SK-N-MC (cell line): ENCODE measurements at regions not wholly inside any gene's neighbourhood (a gene's known extent, or its start where the extent isn't known, plus 50 kb on each side); places are given as distances from the start of the nearest gene placed in this dataset.

ENCODE experiments used
- DNase-seq: peaks from one replicate; pipeline ENCODE4 v3.0.0-alpha.2; 2011; ENCODE audit warnings: low read depth, low spot score
- H3K27ac ChIP-seq: fragments of 200-600 bp; sonication (generic); 2 replicates; pipeline ENCODE4 v1.5.1; 2016; ENCODE audit warnings: mixed run types
- H3K36me3 ChIP-seq: fragments of 200-600 bp; sonication (generic); 2 replicates; pipeline ENCODE4 v1.6.1; 2017; ENCODE audit warnings: antibody characterized with exemption, low read length, mixed read lengths; ENCODE audit not compliant: insufficient read depth
- H3K4me3 ChIP-seq: fragments of 200-600 bp; sonication (generic); 2 replicates; pipeline ENCODE4 v1.5.1; 2016
- H3K9ac ChIP-seq: fragments of 200-600 bp; sonication (generic); 2 replicates; pipeline ENCODE4 v1.8.0; 2017; ENCODE audit warnings: mixed run types, mixed read lengths; ENCODE audit not compliant: insufficient read length
- H3K9me3 ChIP-seq: fragments of 200-600 bp; sonication (generic); 2 replicates; pipeline ENCODE4 v1.6.1; 2017; ENCODE audit warnings: low read depth, mild to moderate bottlenecking, antibody characterized with exemption, low read length, moderate library complexity, mixed read lengths
- EZH2 ChIP-seq: fragments of 200-600 bp; sonication (generic); IDR thresholded peaks from one replicate; pipeline ENCODE4 v1.6.1; 2017; ENCODE audit warnings: antibody characterized with exemption
- FOXP2 ChIP-seq: optimal IDR thresholded peaks from 2 replicates; pipeline ENCODE3; 2011; ENCODE audit warnings: mild to moderate bottlenecking, moderate library complexity; ENCODE audit not compliant: insufficient read depth; ENCODE audit errors: extremely low read length, control extremely low read depth
- POLR2AphosphoS5 ChIP-seq: IDR thresholded peaks from 2 replicates; pipeline ENCODE4 v1.6.1; 2012; ENCODE audit warnings: mild to moderate bottlenecking, low read depth, low read length, borderline replicate concordance

DNA sequence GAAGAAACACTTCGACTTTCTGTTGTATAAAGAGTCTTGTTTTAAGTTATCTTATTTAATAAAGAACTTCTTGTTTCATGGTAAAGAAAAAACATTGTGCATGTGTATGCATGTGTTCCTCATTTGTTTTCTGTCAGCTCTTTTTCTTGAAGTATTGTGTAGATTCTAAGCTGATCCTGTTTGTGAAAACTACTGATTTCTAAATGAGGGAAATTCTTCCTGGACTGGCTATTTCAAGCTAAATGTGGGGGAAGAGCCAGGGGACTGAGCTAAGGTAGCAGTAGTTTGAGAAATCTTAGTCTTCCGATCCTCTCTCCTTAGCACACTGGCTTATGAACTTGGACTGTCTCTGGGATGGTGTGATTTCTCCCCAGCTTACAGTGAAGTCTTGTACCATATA, 56.4 kb upstream of the RBMS1 start:
- H3K9ac ChIP-seq: no peak overlapping the region
- TF ChIP-seq FOXP2 (no peak), EZH2 (no peak)
- H3K4me3 ChIP-seq: no peak overlapping the region
- H3K27ac ChIP-seq: no peak overlapping the region
- peaks cover 4% of the 10 kb centered on the region; the same call in 1 of the 2 replicates for H3K9me3 ChIP-seq
- DNase-seq: no peak
- no peaks in the 10 kb centered on the region for H3K36me3 ChIP-seq

DNA sequence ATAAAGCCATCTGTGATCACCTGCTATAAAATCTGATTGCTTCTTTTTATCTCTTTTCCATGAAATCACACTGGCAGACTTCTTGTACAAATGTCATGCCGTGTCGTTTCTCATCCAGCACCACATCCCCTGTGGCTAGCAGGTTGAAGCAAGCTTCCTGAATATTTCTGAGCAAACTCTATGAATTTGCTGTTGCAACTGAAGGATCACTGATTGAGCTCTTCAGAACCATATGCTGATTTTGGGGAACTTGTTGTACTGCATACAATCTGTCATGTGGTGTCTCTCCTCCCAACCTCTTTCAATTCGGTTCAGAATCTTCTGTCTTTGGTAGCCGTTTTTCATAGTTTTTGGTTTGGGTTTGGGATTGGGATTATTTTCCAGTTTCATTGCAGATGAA, 57.7 kb upstream of the RBMS1 start:
- no peak for TF ChIP-seq POLR2AphosphoS5
- no peak for TF ChIP-seq EZH2
- no peak for TF ChIP-seq FOXP2
- no peak overlapping the region; the same call in 1 of the 2 replicates for H3K27ac ChIP-seq
- DNase-seq: no peak
- H3K36me3 ChIP-seq: no peaks in the 10 kb centered on the region
- H3K9me3 ChIP-seq: peaks cover 4% of the 10 kb centered on the region; the same call in 1 of the 2 replicates
- H3K9ac ChIP-seq: no peak overlapping the region
- no peak overlapping the region for H3K4me3 ChIP-seq

DNA sequence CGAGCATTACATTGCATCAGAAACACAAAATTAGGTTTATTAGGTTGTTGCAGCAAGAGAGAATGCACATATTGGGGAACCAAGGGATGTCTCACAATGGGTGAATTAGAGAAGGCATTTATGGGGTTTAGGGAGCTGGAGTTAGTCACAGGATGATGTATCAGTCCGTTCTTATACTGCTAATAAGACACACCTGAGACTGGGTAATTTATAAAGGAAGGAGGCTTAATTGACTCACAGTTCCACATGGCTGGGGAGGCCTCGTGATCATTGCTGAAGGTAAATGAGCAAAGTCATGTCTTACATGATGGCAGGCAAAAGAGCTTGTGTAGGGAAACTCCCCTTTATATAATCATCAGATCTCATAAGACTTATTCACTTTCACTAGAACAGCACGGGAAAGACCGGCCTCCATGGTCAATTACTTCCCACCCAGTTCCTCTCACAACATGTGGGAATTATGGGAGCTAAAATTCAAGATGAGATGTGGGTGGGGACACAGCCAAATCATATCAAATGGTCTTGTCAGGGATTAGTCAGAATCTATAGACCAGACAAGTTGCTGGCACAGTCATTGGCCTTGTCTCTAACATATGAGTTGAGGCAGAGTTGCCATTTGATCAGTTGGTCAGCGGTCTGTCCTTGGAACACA, 61.9 kb upstream of the RBMS1 start:
- H3K9ac ChIP-seq: no peak overlapping the region
- no peak overlapping the region for H3K4me3 ChIP-seq
- H3K9me3 ChIP-seq: no peaks in the 10 kb centered on the region; the same call in 1 of the 2 replicates
- no peak overlapping the region for H3K27ac ChIP-seq
- no peak for DNase-seq
- TF ChIP-seq EZH2 (no peak), FOXP2 (no peak), POLR2AphosphoS5 (no peak)
- no peaks in the 10 kb centered on the region for H3K36me3 ChIP-seq

DNA sequence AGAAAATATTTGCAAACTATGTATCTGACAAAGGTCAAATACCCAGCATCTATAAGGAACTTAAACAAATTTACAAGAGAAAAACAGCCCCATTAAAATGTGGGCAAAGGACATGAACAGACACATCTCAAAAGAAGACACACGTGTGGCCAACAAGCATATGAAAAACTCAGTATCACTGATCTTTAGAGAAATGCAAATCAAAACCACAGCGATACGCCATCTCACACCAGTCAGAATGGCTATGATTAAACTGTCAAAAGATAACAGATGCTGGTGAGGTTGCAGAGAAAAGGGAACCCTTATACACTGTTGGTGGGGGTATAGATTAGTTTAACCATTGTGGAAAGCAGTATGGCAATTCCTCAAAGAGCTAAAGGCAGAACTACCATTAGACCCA, 64.3 kb upstream of the RBMS1 start:
- DNase-seq: no peak
- Histone ChIP-seq H3K36me3 (no peaks in the 10 kb centered on the region), H3K4me3 (no peak overlapping the region), H3K9ac (no peak overlapping the region), H3K27ac (no peak overlapping the region), H3K9me3 (no peaks in the 10 kb centered on the region; the same call in 1 of the 2 replicates)
- TF ChIP-seq EZH2 (no peak), POLR2AphosphoS5 (no peak), FOXP2 (no peak)

DNA sequence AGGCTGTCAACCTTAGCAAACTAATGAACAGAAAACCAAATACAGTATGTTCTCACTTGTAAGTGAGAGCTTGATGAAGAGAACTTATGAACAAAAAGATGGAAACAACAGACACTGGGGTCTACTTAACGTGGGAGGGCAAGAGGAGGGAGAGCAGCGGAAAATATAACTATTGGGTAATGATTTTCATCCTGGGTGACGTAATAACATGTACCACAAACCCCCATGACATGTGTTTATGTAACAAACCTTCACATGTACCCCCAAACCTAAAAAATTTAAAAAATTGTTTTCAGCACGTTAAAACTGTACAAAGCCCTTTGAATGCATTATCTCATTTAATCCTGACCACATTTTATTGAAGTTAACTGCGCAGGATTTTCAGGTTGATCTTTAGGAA, 64.9 kb upstream of the RBMS1 start:
- no peak for DNase-seq
- Histone ChIP-seq H3K9me3 (no peaks in the 10 kb centered on the region; the same call in 1 of the 2 replicates), H3K36me3 (no peaks in the 10 kb centered on the region), H3K4me3 (no peak overlapping the region), H3K9ac (no peak overlapping the region), H3K27ac (no peak overlapping the region)
- no peak for TF ChIP-seq EZH2
- no peak for TF ChIP-seq FOXP2
- TF ChIP-seq POLR2AphosphoS5: no peak

DNA sequence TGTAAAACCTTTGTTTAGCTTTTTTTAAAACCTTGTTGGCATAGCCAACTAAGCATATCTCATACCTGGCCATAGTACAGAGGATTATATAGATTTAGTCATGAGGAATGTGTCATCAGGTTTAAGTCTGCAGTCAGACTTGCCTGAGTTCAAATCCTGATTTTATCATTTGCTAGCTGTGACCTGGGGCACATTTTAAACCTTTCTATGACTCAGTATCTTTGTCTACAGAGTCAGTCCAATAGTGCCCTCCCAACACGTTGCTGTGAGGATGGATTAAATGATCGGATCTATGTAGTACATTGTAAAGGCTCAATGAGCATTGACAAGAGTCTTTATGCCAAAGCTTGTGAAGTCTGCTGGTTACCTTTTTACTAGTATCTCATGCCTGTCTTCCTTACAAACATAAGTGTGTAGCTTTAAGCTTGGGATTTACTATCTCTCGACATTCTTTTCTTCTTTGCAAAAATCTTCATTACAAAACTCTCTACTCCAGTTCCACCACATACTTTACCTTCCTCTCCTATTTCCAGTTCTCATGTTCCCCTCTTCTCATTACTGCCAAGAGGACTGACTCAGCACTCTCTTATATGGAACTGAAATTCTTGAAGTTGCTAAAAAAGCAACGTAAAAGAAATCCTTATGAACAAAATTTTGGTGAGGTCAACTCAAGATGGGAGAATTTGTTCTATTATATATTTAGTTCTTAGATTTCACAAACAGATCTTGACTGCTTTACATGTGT, 68.1 kb upstream of the RBMS1 start:
- TF ChIP-seq POLR2AphosphoS5 (no peak), EZH2 (no peak), FOXP2 (no peak)
- DNase-seq: no peak
- Histone ChIP-seq H3K27ac (no peak overlapping the region; the same call in 1 of the 2 replicates), H3K9ac (no peak overlapping the region), H3K36me3 (no peaks in the 10 kb centered on the region), H3K4me3 (no peak overlapping the region), H3K9me3 (no peaks in the 10 kb centered on the region; the same call in 1 of the 2 replicates)

DNA sequence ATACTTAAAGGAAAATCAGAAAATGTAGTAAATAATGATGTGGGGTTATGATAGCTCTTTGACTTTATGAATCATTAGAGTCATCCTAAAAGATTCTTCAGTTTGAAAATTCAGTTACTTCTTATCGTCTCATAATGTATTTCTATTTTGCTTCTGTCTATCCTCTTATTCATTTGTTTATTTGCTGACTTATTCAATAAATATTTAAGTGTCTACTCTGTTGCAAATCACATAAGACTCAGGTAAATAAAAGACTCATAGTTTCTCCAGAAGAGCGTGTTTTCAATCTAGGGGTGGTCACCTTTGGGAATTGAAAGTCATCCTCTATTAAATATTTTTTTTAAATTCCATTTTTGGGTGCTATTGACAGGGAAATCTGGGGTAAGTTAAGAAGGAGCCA, 69.1 kb upstream of the RBMS1 start:
- no peak for DNase-seq
- no peak for TF ChIP-seq FOXP2
- no peak for TF ChIP-seq EZH2
- TF ChIP-seq POLR2AphosphoS5: no peak
- no peaks in the 10 kb centered on the region; the same call in 1 of the 2 replicates for H3K9me3 ChIP-seq
- no peak overlapping the region for H3K4me3 ChIP-seq
- H3K36me3 ChIP-seq: no peaks in the 10 kb centered on the region
- H3K27ac ChIP-seq: no peak overlapping the region
- H3K9ac ChIP-seq: no peak overlapping the region

DNA sequence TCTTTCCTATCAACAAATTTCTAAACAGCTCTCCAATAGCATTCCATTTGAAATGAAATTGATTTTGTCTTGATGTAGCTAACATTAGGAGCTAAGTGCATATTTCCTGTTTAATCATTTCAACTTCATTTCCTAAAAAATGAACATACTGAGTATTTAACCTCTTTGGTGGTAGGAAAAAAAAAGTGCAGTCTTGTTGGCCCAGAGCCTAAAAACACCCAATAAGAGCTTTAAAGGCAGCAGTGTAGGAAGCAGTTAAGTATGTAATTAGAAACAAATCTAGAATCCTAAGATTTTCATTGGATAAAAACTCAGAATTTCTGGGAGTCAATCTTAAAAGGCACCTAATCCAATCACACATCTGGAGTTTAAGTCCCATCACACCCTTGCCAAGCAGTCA, 71.0 kb upstream of the RBMS1 start:
- Histone ChIP-seq H3K9ac (no peak overlapping the region), H3K9me3 (no peaks in the 10 kb centered on the region), H3K27ac (peak overlapping the region; percentile 62; the same call in 1 of the 2 replicates), H3K4me3 (no peak overlapping the region), H3K36me3 (no peaks in the 10 kb centered on the region)
- TF ChIP-seq EZH2 (no peak), POLR2AphosphoS5 (no peak), FOXP2 (no peak)
- DNase-seq: peak; percentile 16
